ENCODE measurements at regions not wholly inside any gene's neighbourhood (a gene's known extent, or its start where the extent isn't known, plus 50 kb on each side); places are given as distances from the start of the nearest gene placed in this dataset.

DNA sequence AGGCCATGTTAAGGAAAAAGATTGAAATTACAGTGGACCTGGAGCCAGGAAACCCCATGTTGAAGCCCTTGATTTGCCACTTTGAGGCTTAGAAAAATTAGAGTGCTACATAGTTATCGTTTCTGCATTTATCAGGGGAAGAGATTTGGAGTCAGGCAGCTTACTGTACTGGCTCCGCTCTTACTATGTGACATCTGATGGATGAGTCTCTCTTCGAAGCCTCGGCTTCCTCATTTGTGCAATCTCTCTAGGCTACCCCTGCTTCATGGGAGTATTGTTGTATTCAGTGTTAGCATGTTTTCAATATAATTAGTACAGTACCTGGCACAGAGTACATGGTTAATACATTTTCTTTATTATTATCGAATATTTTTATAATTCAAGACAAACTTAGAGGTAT is 480.4 kb upstream of the USP24 start:
- DNase-seq = no peak

DNA sequence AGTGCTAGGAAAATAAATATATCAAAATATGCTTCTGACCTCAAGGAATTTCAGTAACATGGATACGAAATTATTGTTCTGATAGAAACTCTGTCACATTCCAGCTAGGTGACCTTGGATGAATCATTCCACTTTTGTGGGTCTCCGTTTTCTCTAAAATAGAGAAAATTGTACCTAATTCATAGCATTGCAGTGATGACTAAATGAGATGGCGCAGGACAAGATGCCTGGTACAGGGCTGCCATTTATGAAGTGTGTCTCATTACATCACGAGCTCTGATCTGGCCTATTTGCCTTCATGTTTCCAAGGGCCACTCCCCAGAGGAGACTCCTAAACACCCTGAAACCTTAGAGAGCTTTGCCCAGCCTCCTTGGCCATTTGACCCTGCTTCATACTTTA is 480.0 kb upstream of the USP24 start:
- DNase-seq = no peak

DNA sequence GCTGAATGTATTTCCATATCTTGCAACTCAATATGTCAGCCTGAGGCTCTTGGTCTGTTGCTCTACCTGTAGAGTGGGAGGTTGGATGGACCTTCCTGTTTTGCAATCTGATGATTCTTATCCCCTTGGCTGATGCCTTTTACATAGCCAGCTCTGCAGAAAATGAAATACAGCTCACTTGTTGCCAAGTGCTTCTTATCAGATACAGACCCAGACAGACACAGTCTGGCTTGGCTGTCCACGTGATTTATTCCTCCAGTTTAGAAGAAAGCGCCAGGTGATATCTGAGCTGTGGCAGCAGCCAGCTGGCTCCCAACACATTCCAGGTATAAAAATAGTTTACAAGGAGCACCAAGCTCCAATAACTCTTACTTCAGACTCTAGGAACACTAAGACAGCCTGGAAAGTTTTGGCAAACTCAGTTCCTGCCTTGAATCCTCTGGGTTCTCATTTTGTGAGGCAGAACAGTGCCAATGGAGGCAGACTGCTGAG is 479.2 kb upstream of the USP24 start:
- no peak for DNase-seq

DNA sequence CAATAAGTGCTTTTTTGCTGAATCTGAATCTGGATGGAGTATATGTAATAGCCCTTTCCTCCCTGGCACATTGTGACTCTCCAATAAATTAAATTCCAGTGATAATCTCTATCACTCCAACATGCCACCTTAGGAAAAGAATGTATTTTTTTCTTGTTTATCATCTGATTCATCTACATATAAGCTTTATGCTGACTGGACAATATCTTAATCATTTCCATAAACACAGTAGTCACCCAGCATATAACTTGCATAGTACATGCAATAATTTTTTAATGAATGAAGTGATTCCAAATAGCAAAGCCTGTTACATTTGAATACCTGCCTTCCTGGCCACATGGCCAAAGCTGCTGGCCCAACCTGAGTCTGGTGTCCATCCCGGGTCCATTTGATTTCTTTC is 477.6 kb upstream of the USP24 start:
- no peak for DNase-seq

DNA sequence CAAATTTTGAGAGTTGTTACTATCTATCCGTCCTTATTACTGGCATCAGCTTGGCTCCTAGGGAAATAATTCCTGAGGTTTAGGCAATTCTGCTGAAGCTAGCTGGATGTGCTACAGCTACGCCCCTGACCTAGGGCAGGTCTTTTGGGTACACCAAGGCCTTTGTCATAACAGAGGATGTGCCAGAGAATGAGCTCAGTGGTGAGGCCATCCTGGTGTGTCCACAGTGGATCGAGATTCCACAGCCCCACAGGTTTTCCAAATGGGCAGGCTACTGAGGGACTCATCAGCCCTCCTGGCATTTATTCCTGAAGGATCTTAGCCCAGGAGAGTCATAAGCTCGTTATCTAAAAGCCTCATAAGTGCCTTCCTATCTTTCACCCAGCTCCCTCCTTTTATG is 475.2 kb upstream of the USP24 start:
- DNase-seq = no peak

DNA sequence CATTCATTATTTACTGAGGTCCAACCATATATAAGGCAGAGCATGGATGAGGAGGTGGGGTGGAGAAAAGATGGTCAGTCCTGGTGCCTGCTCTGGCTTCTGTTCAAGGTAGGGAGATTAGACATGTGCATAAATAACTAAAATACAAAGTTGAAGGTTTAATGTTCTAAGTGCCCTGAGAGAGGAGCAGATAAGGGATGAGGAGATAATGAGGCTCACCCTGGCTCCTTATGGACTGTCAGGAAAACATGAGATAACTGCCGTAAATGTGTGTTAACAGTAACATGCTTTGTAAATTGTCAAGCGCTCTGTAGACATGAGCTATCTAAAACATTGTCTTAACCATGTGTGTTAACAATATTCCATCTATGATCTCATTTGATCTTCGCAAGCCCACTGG is 474.6 kb upstream of the USP24 start:
- DNase-seq = no peak

DNA sequence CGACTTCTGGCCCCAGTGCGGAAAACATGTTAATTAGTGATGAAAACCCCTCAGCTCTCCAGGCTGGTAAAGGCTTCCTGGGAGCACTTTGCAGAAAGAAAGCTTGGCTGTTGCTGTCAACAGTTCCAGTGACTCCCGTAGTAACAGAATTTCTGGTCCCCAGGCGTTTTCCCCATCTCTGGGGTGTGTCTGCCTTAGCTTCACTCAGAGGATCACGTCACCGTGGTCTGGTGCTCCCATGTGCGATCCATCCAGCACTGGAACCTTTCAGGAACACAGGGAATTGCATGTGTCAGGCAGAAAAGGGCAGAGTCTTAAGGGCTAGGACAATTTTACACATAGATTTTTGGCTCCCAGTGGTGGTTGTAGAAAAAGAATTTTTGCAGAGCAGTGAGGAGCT is 470.4 kb upstream of the USP24 start:
- DNase-seq = no peak

DNA sequence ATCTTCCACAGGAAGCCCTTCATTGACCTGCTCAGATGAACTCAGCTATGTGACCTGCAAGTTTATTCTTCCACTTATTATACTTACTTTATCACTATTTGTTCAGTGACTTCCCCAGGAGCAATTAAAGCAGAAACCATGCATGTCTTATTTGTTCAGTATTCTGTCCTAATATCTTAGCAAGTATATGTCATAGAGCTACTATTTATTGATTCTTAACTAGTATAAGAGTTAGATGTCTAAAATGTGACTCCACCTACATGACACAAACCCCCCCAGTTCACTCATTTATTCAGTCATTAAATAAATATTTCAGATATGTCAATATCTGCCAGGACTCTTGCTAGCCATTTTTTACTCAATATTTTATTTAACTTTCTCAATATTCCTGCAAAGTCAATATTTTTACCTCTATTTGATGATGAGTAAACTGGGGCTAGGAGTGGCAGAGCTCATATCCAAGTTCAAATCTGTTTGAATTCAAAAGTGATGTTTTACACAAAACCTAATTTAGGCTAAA is 469.0 kb upstream of the USP24 start:
- no peak for DNase-seq

DNA sequence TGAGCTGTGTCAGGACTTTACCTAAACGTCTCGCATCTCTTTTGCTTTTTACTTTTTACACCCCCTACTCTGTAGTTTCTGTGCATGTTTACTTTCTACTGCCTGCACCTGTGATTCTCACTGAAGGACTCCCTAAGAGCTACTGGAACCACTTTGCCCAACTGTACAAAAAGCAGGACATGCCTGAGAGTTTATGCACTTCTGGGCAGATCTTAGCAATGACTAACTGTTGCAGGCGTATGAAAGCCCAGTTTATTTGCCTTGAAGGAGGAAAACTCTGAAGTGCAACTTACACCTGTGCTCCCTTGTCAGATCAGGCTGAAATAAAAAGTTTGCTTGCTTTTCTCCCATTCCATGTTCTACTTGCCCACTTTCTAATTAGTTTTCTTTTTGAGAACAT is 467.0 kb upstream of the USP24 start:
- DNase-seq = no peak

DNA sequence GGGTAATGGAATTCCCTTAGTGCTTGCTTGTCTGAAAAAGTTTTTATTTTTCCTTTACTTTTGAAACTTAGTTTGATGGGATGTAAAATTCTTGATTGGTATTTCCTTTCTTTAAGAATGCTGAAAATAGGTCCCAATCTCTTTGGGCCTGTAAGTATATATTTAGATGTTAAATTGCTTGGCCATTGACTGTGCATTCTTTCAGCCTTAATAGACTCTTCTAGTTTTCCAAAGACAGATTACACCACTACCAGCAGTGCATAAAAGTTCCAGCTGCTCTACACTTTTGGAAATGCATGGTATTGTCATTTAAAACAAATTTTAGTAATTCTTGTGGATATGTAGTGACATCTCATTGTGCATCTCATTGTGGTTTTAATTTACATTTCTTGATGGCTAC is 464.8 kb upstream of the USP24 start:
- no peak for DNase-seq

DNA sequence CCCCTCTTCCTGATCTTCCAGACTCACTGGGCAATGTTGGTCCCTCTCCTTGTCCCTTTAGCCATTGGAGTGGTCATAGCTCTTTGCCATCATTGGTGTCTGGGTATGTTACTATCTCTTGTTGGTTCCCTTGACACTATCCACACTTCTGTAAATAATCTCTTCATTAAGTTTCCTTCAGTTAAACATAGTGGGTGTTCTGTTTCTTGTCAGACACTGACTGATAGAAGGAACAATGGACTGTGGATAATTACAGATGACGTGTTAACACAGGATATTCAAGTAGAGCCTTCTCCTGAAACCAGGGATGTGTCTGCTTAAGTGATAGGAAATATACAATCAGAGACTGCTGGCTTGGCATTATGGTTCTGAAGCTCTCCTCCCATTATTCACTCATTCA is 458.3 kb upstream of the USP24 start:
- DNase-seq = no peak

DNA sequence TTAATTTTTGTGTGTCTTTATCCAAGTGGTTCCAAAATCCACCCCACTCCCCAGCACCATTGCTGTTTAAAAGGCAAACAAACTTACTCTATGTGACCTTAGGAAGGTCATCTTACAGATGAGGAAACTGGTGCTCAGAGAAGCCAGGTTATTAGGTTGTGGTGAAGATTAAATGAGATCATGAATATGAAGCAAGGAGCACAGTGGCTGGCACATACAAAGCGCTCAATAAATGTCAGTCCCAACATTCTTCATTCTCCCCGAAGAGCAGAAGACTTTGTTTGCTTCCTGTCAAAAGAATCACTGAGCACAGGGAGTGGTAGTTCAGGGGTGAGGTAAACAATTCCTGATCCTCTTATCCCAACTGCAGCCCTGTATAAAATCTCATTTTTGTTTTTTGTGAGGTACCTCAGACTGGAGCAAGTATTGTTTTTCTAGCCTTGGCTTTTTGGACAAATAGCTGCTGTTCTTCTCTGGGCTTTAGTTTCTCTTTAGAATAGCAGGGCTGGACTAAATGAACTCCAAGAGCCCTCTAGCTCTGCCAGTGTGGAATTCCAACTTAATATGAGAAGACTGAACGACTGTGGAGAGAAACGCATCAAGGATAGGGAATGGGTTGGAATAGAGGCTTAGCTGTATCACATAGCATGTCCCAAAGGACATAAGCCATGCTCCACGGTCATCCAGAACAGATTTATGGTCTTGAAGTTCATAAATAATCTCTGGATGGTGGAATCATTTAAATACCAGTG is 455.3 kb upstream of the USP24 start:
- peak; percentile 25 for DNase-seq

DNA sequence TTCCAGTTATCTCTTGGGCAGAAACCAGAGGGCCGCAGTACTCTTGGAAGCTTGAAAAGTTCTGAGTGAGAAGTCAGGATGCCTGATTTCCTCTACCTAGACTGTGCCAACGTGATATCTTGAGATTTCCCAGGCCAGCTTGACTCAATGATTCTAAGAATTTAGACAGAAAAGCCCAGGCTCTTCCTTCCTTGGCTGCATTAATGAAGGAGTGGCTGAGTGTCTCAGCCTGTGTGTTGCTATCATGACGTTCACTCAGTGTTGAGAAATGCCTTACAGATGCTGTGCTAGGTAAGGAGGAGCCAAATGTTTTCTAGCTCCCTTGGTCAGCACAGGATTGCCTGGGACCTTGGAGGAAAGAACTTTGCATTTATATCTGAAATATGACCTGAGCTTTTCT is 454.1 kb upstream of the USP24 start:
- DNase-seq = no peak

DNA sequence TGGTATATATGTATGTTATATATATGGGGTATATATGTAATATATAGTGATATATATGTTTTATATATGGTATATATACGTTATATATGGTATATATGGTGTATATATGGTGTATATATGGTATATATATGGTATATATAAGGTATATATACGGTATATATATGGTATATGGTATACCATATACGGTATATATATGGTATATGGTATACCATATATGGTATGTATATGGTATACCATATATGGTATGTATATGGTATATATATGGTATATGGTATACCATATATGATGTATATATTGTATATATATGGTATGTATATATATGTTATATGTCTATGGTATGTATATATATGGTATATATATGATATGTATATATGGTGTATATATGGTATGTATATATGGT is 447.7 kb upstream of the USP24 start:
- DNase-seq = no peak

DNA sequence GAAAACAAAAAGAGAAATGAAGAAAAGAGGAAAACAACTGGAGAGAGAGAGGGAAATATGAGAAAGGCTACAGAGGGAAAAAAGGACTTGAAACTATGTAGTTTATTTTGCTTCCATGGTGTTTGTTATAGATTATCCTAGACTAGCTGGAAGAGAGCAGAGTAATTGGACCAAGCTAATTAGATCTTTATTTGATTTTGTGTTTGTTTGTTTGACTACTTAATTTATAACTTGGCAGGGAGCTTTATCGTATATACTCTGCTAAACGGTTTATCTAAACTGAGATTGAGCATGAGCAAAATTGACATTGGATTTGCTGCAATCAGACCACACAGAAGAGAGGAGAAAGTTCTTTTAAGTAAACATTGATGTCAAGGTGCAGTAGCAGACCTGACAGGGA is 443.8 kb upstream of the USP24 start:
- no peak for DNase-seq

DNA sequence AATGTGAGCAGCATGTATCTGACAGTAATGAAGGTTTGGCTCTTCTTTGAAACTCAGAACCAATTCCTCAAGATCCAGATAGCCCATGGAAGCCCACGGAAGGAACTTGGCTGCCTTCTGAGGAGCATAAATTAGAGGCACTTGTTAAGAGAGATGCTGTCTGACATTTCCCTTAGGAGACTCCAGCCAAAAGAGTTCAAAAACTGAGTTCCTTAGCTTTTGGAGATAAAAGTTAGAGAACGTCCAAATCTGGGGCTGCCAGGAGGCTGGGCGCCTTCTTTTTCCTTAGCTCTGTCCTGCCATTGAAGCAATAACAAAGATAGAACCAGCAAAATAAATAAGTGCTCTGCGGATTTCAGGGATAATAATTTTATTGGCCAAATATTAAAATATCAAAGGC is 439.6 kb upstream of the USP24 start:
- peak; percentile 6 for DNase-seq

DNA sequence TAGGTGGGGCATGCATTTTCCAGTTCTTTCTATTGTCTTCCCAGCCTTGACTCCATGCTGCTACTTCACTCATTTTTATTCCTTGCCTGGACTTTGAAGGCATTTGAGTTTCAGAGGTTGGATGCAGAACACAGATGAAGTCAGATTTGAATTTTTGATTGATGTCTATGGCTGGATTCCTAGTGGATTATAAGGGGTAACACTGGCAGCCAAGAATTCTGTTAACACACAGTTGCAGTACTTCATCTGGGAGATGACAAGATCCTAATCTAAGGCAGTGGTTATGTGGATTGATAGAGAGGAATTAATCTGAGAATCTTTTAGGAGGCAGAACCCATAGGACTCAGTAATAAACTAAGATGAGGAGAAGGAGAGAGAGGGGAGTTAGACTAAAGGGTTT is 439.0 kb upstream of the USP24 start:
- no peak for DNase-seq

DNA sequence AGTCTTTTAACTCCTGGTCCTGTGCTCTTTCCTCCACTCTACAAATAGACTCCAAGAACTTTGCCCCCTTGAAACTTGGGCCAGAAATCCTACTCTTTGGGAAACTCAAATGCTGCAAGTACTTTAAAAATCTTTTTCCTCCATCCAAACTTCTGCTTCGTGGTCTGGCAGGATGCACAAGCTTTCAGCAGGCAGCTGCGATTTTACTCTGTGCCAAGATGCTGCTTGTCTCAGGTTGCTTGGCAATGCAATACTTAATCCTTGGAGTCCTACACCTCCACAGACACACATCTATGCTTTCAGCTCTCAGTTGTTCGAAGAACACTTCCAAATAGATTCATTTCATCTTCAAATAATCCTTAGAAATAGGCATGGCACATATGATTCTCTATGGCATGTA is 435.3 kb upstream of the USP24 start:
- peak; percentile 15 for DNase-seq

DNA sequence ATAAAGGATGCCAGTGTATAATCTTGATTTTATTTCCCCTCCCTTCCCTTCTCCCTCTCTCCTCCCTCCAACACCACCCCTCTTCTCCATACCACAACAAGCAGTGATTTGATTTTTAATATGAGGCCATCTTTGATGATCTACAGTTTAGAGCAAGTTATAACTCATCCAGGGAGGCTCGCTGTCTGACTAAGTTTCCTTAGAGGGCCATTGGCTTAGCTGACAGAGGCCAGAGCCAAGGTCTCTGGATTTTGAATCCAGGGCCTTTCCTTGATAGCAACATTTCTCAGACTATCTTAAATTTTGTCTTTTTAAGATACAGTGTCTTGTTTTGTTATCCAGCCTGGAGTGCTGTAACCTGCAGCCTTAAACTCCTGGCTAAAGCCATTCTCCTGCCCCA is 431.0 kb upstream of the USP24 start:
- DNase-seq = no peak

DNA sequence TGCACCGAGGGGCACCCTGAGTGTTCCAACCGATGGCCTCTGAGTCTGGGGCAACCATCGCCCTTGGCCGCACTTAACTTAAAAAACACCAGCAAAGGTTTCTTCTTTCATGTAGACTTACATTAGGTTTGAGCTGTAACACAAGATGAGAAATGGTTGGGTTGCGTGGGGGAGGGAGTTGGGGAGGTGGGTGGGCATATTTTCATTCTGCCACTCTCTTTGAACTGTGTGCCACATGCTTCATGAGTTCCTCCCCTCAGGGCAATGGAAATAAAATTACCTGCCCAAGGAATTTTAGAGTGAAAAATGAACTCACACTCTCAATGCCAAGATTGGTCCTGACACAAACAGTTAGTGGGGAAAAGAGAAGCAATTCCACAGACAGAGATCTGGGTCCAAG is 430.1 kb upstream of the USP24 start:
- DNase-seq = no peak

DNA sequence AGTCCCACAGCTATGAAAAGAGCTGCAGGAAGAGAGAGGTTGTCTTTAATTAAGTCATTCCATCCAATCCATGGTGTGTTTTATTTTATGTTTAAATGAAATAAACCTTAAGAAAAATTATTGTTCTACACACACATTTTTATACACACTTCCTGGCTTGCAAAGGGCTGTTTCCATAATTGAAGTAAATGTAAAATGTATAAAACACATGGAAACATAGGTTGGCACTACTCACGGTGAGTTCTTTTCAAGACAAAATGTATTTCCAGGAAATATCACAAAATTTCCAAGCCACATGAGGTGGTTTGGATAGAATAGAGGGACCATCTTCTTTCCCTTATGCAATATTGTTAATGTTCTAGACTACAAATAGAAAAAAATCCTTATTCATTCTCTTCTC is 426.8 kb upstream of the USP24 start:
- DNase-seq = no peak

DNA sequence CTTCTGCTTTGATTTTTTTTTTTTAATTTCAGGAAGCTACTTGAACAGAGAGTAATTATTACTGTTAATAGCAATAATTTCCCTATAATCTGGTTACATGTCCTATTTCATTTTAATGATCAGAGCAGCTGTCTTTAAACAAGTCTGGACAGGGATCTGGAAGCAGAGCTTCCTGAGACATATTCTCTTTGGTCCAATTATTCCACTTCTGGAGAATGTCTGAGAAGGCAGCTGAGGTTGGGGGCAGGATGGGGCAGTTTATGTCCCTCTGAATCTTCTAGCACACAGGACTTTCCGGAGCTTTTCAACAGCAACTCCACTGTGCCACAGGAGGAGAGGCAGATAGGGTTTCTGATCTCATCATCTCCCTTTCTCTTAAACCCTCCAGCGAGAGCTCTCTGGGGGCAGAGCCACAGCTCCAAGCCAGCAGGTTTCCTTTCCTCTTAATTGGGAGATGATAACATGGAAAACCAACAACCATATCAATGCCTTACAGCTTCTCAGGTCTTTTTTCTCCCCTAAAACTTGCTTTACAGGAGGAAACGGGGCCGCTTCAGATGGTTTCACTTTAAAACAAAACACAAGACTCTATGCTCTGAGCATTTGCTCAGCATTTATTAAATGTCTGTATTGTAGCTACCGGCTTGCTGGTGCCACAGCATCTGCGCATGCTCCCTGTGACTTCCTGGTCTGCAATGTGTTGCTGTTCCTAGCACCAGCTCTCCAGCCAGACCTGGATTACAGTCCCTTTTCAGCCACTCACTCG is 425.7 kb upstream of the USP24 start:
- DNase-seq = peak; percentile 81

DNA sequence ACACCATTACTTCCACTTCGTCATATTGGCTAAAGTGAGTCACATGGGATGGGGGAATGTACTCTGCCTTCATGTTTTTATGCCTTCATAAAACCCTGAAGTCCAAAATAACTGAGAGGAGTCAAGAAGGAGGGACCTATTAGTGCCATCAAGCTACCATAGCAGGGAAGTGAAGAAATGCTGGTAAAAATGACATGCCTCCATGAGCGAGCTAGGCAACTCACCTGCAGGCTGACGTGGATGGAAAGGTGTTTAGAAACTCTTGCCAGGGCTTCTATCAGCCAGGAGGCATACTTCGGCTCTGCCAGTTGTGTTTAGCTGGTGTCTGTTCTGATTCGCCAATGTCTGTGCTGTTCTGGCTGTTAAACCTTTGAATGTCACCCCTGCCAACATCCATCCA is 424.4 kb upstream of the USP24 start:
- DNase-seq = no peak

DNA sequence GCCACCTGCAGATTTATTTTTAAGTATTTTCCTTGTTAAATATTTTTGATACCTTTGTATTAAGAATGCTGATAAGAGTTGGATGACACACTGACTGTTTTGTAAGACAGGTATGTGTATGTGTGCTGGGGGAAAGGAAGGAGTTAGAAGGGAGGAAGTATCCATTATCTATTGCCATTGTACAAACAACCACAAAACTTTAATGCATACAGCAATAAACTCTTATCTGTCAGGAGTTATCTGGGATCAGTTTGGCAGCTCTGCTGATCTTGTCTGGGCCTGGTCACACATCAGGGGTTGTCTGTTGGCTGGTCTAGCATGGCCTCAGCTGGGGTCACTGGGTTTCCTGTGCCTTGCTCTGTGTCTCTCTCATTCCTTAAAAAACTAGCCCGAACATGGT is 423.9 kb upstream of the USP24 start:
- no peak for DNase-seq
